AG08396 (cell line): ENCODE measurements at regions not wholly inside any gene's neighbourhood (a gene's known extent, or its start where the extent isn't known, plus 50 kb on each side); places are given as distances from the start of the nearest gene placed in this dataset.
A peak's percentile ranks its signal among the peaks of the same experiment; 100 is the strongest.
"Not testable (repeated sequence)": the region's sequence is repeated elsewhere in the genome, so short reads cannot be mapped to it uniquely, and the experiment has no call there.

Source experiments
- DNase-seq: peaks from one replicate; pipeline ENCODE4 v3.0.0; 2012; ENCODE audit warnings: low spot score, mixed read lengths

- DNase-seq = no peak
Observed at GRCh38 chr13:81246556-81246955, 905.6 kb upstream of the SPRY2 start.

GRCh38 chr13:81244011-81244410, 903.1 kb upstream of the SPRY2 start:
- DNase-seq = no peak

GRCh38 chr13:81230386-81230785, 889.5 kb upstream of the SPRY2 start:
- DNase-seq = no peak

GRCh38 chr13:81226830-81227229, 885.9 kb upstream of the SPRY2 start:
- DNase-seq = not testable (repeated sequence)

- no peak for DNase-seq
Observed at GRCh38 chr13:81224209-81224833, 883.4 kb upstream of the SPRY2 start.

- DNase-seq = no peak
Observed at GRCh38 chr13:81223778-81224177, 882.9 kb upstream of the SPRY2 start.

GRCh38 chr13:81211713-81212112, 870.8 kb upstream of the SPRY2 start:
- no peak for DNase-seq

GRCh38 chr13:81207636-81208035, 866.7 kb upstream of the SPRY2 start:
- no peak for DNase-seq

GRCh38 chr13:81207231-81207630, 866.3 kb upstream of the SPRY2 start:
- no peak for DNase-seq

GRCh38 chr13:81203783-81204182, 862.9 kb upstream of the SPRY2 start:
- DNase-seq = no peak

- no peak for DNase-seq
Observed at GRCh38 chr13:81199956-81200355, 859.0 kb upstream of the SPRY2 start.

GRCh38 chr13:81197966-81198365, 857.0 kb upstream of the SPRY2 start:
- no peak for DNase-seq

GRCh38 chr13:81197483-81197882, 856.6 kb upstream of the SPRY2 start:
- no peak for DNase-seq

GRCh38 chr13:81194362-81194761, 853.4 kb upstream of the SPRY2 start:
- no peak for DNase-seq

- peak; percentile 6 for DNase-seq
Observed at GRCh38 chr13:81184556-81185265, 843.8 kb upstream of the SPRY2 start.

- DNase-seq = no peak
Observed at GRCh38 chr13:81172603-81173002, 831.7 kb upstream of the SPRY2 start.

- DNase-seq = peak; percentile 6
Observed at GRCh38 chr13:81171065-81171647, 830.2 kb upstream of the SPRY2 start.

GRCh38 chr13:81163823-81164222, 822.9 kb upstream of the SPRY2 start:
- DNase-seq = not testable (repeated sequence)

GRCh38 chr13:81153478-81153877, 812.6 kb upstream of the SPRY2 start:
- no peak for DNase-seq

- no peak for DNase-seq
Observed at GRCh38 chr13:81148822-81149221, 807.9 kb upstream of the SPRY2 start.

GRCh38 chr13:81146576-81146975, 805.6 kb upstream of the SPRY2 start:
- not testable (repeated sequence) for DNase-seq

- DNase-seq = no peak
Observed at GRCh38 chr13:81142306-81142999, 801.5 kb upstream of the SPRY2 start.

GRCh38 chr13:81140675-81141074, 799.7 kb upstream of the SPRY2 start:
- no peak for DNase-seq
